Karpas-422 (cell line): ENCODE measurements at regions not wholly inside any gene's neighbourhood (a gene's known extent, or its start where the extent isn't known, plus 50 kb on each side); places are given as distances from the start of the nearest gene placed in this dataset.
A peak's percentile ranks its signal among the peaks of the same experiment; 100 is the strongest.

Source experiments
- DNase-seq: peaks from one replicate; pipeline ENCODE4 v3.0.0-alpha.2; 2015
- H2AFZ ChIP-seq: fragments of 200-600 bp; sonication (generic); 2 replicates; pipeline ENCODE4 v1.6.1; 2014; ENCODE audit warnings: antibody characterized with exemption, low read length, mixed read lengths
- H3K27ac ChIP-seq: fragments of 200-600 bp; sonication (generic); 2 replicates; pipeline ENCODE4 v1.5.1; 2014; ENCODE audit warnings: mild to moderate bottlenecking, low read length, moderate library complexity
- H3K27me3 ChIP-seq: fragments of 200-600 bp; sonication (generic); 2 replicates; pipeline ENCODE4 v1.6.1; 2014; ENCODE audit warnings: low read length, mixed read lengths
- H3K36me3 ChIP-seq: fragments of 200-600 bp; sonication (generic); 2 replicates; pipeline ENCODE4 v1.6.1; 2014; ENCODE audit warnings: low read length, mixed read lengths; ENCODE audit not compliant: insufficient read depth
- H3K4me1 ChIP-seq: fragments of 200-600 bp; sonication (generic); 2 replicates; pipeline ENCODE4 v1.6.1; 2014; ENCODE audit warnings: mild to moderate bottlenecking, low read length, mixed read lengths
- H3K4me2 ChIP-seq: fragments of 200-600 bp; sonication (generic); 2 replicates; pipeline ENCODE4 v1.6.1; 2014; ENCODE audit warnings: low read length, low read depth, mild to moderate bottlenecking; ENCODE audit not compliant: poor library complexity, severe bottlenecking
- H3K4me3 ChIP-seq: fragments of 200-600 bp; sonication (generic); 2 replicates; pipeline ENCODE4 v1.5.1; 2014; ENCODE audit warnings: mild to moderate bottlenecking, antibody characterized with exemption, low read length, mixed read lengths
- H3K79me2 ChIP-seq: fragments of 200-600 bp; sonication (generic); 2 replicates; pipeline ENCODE4 v1.6.1; 2014; ENCODE audit warnings: mild to moderate bottlenecking, low read length, mixed read lengths
- H3K9ac ChIP-seq: fragments of 200-600 bp; sonication (generic); 2 replicates; pipeline ENCODE4 v1.6.0; 2014; ENCODE audit warnings: low read length
- H3K9me2 ChIP-seq: fragments of 200-600 bp; sonication (generic), shearing (Covaris generic); replicated peaks from 2 replicates; pipeline ENCODE4 v1.6.0; 2014; ENCODE audit warnings: mild to moderate bottlenecking, low read length, moderate library complexity; ENCODE audit not compliant: insufficient read depth
- H3K9me3 ChIP-seq: fragments of 300-700, 200-600 bp; sonication (generic); 2 replicates; pipeline ENCODE4 v1.6.1; 2014; ENCODE audit warnings: low read length, mixed read lengths
- H4K20me1 ChIP-seq: fragments of 200-600 bp; sonication (generic); 2 replicates; pipeline ENCODE4 v1.6.1; 2014; ENCODE audit warnings: mild to moderate bottlenecking, antibody characterized with exemption, low read length, low read depth; ENCODE audit not compliant: insufficient read depth

- Histone ChIP-seq H4K20me1 (no peaks in the 10 kb centered on the region), H3K4me1 (peaks cover 9% of the 10 kb centered on the region), H3K36me3 (no peaks in the 10 kb centered on the region), H2AFZ (no peak overlapping the region), H3K79me2 (no peaks in the 10 kb centered on the region), H3K27ac (no peak overlapping the region), H3K9me2 (no peaks in the 10 kb centered on the region), H3K27me3 (no peaks in the 10 kb centered on the region), H3K9me3 (no peaks in the 10 kb centered on the region), H3K4me3 (no peak overlapping the region), H3K9ac (no peak overlapping the region), H3K4me2 (no peak overlapping the region)
- DNase-seq: no peak
Observed at GRCh38 chr13:39941236-39941635, 285.8 kb downstream of the COG6 start.

DNA sequence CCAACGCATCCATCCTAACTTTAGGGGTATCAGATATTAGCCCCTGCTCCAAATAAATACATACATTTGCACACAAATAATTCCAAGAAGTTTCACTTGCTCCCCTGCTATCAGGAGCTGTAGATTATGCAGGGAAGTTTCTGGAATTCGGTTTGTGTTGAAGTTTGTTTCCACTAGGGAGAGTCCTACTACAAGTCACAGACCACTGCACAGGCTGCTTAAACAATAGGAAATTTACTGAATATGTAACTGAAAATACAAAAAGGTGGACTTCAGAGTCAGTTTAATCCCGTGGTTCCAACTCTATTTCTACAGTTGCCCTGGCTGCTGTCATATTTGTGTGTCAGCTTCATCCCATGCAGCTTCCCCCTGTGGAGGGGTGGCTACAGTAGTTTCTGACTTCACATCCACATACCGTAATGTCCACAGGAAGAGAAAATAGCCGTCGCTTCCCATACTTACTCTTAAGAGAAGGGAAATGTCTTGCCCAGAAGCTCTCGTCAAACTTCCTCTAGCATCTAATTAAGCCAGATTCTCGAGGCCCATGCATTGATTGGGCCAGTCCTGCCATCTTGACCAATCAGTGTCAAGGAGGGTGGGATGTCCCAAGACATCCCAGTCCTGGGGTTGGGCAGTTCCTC, 286.6 kb downstream of the COG6 start:
- H3K4me2 ChIP-seq: peak overlapping the region; percentile 59
- H3K79me2 ChIP-seq: no peaks in the 10 kb centered on the region
- no peaks in the 10 kb centered on the region for H4K20me1 ChIP-seq
- no peaks in the 10 kb centered on the region for H3K27me3 ChIP-seq
- H3K27ac ChIP-seq: no peak overlapping the region
- H3K4me1 ChIP-seq: peaks cover 9% of the 10 kb centered on the region
- H3K36me3 ChIP-seq: no peaks in the 10 kb centered on the region
- no peaks in the 10 kb centered on the region for H3K9me2 ChIP-seq
- peak; percentile 46 for DNase-seq
- peak overlapping the region; percentile 19; the same call in 1 of the 2 replicates for H3K9ac ChIP-seq
- no peak overlapping the region for H3K4me3 ChIP-seq
- H3K9me3 ChIP-seq: no peaks in the 10 kb centered on the region
- peak overlapping the region; percentile 94; the same call in 1 of the 2 replicates for H2AFZ ChIP-seq

GRCh38 chr13:39942552-39943273, 287.3 kb downstream of the COG6 start:
- peak; percentile 92 for DNase-seq
- Histone ChIP-seq H3K9me3 (no peaks in the 10 kb centered on the region), H3K27ac (no peak overlapping the region), H2AFZ (peak overlapping the region; percentile 94), H3K9ac (peak overlapping the region; percentile 42; the same call in 1 of the 2 replicates), H4K20me1 (no peaks in the 10 kb centered on the region), H3K27me3 (no peaks in the 10 kb centered on the region), H3K36me3 (no peaks in the 10 kb centered on the region), H3K4me3 (no peak overlapping the region), H3K9me2 (no peaks in the 10 kb centered on the region), H3K79me2 (no peaks in the 10 kb centered on the region), H3K4me2 (peak overlapping the region; percentile 59), H3K4me1 (peaks cover 9% of the 10 kb centered on the region)

DNA sequence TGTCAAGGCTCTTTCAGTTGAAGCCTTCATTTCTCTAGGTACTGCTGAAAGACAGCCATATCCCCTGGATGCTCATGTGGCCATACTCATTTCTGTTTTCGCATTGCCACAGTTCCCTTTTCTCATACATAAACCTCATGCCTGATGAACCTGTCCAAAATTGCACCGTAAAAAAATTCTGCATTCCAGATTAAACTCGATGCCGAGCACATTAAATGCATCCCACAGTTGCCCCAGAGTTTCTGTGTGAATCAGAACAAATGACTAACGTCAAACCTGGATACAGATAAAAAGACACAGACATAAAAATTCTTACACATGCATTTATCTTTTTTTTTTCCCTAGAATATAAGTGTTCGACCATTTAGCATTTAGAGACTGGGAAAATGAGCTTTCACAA, 288.2 kb downstream of the COG6 start:
- Histone ChIP-seq H3K27me3 (no peaks in the 10 kb centered on the region), H4K20me1 (no peaks in the 10 kb centered on the region), H3K9me2 (no peaks in the 10 kb centered on the region), H2AFZ (no peak overlapping the region), H3K4me1 (peaks cover 9% of the 10 kb centered on the region), H3K4me3 (no peak overlapping the region), H3K4me2 (no peak overlapping the region), H3K9me3 (no peaks in the 10 kb centered on the region), H3K79me2 (no peaks in the 10 kb centered on the region), H3K36me3 (no peaks in the 10 kb centered on the region), H3K9ac (no peak overlapping the region), H3K27ac (no peak overlapping the region)
- DNase-seq: no peak

DNA sequence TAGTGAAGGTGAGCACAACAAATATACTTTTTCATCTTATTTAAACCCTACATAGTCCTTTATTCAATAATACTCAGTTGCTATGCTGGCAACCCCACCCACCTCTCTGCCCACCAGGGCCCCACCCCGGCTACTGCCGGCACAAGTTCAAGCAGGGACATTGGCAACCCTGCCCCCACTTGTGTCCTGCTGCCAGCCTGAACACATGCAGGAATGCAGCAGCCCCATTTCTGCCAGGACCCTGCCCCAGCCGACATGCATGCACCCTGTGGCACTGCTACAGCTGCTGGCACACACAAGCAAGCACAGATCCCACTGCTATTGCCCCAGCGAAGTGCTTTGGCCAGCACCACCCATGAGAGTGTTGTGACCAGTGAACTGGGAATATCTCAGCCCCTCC, 289.8 kb downstream of the COG6 start:
- no peak overlapping the region for H3K4me3 ChIP-seq
- H3K9me2 ChIP-seq: no peaks in the 10 kb centered on the region
- no peaks in the 10 kb centered on the region for H3K9me3 ChIP-seq
- no peaks in the 10 kb centered on the region for H4K20me1 ChIP-seq
- no peaks in the 10 kb centered on the region for H3K36me3 ChIP-seq
- peaks cover 9% of the 10 kb centered on the region for H3K4me1 ChIP-seq
- H3K27me3 ChIP-seq: no peaks in the 10 kb centered on the region
- no peak for DNase-seq
- no peak overlapping the region for H2AFZ ChIP-seq
- H3K9ac ChIP-seq: no peak overlapping the region
- no peak overlapping the region for H3K27ac ChIP-seq
- H3K79me2 ChIP-seq: no peaks in the 10 kb centered on the region
- no peak overlapping the region for H3K4me2 ChIP-seq

DNA sequence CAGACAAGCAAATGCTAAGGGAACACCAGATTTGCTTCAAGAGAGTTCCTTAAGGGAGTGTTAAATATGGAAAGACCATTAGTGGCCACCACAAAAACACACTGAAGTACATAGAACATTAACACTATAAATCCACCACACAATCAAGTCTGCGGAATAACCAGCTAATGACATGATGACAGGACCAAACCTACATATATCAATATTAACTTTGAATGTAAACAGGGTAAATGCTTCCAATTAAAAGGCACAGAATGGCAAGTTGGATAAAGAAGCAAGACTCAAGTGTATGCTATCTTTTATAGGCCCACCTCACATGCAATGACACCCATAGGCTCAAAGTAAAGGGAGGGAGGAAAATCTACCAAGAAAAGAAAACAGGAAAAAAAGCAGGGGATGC, 291.3 kb downstream of the COG6 start:
- peaks cover 9% of the 10 kb centered on the region for H3K4me1 ChIP-seq
- H3K27me3 ChIP-seq: no peaks in the 10 kb centered on the region
- no peaks in the 10 kb centered on the region for H3K9me3 ChIP-seq
- no peaks in the 10 kb centered on the region for H3K36me3 ChIP-seq
- no peak overlapping the region for H3K4me2 ChIP-seq
- no peaks in the 10 kb centered on the region for H3K79me2 ChIP-seq
- no peak overlapping the region for H3K4me3 ChIP-seq
- no peaks in the 10 kb centered on the region for H4K20me1 ChIP-seq
- H3K27ac ChIP-seq: no peak overlapping the region
- H3K9ac ChIP-seq: no peak overlapping the region
- H3K9me2 ChIP-seq: no peaks in the 10 kb centered on the region
- no peak overlapping the region for H2AFZ ChIP-seq
- DNase-seq: no peak

DNA sequence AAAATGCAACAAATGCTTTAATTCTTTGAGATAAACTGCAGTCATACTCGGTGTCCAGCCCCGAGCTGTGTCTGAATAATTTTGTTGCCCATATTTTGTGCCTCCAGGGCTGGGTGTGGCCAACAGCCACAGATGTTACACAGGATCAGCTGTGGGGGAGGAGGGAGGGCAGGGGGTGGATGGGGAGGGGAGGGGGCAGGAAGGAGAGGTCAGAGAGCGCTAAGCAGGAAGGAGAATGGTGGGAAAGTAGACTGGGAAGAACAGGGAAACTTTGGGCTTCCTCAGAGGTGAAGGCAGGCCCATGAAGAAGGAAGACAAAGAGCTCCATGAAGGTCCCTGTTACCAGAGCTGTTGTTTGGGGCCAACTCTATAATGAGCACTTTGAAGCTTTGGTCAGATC, 295.8 kb downstream of the COG6 start:
- no peak overlapping the region for H3K4me3 ChIP-seq
- no peaks in the 10 kb centered on the region for H3K36me3 ChIP-seq
- no peaks in the 10 kb centered on the region for H3K9me2 ChIP-seq
- H3K9ac ChIP-seq: no peak overlapping the region
- no peak overlapping the region for H2AFZ ChIP-seq
- no peak for DNase-seq
- H3K4me2 ChIP-seq: no peak overlapping the region
- no peaks in the 10 kb centered on the region for H4K20me1 ChIP-seq
- no peaks in the 10 kb centered on the region for H3K79me2 ChIP-seq
- no peaks in the 10 kb centered on the region for H3K4me1 ChIP-seq
- H3K27me3 ChIP-seq: no peaks in the 10 kb centered on the region
- H3K27ac ChIP-seq: no peak overlapping the region
- no peaks in the 10 kb centered on the region for H3K9me3 ChIP-seq

DNA sequence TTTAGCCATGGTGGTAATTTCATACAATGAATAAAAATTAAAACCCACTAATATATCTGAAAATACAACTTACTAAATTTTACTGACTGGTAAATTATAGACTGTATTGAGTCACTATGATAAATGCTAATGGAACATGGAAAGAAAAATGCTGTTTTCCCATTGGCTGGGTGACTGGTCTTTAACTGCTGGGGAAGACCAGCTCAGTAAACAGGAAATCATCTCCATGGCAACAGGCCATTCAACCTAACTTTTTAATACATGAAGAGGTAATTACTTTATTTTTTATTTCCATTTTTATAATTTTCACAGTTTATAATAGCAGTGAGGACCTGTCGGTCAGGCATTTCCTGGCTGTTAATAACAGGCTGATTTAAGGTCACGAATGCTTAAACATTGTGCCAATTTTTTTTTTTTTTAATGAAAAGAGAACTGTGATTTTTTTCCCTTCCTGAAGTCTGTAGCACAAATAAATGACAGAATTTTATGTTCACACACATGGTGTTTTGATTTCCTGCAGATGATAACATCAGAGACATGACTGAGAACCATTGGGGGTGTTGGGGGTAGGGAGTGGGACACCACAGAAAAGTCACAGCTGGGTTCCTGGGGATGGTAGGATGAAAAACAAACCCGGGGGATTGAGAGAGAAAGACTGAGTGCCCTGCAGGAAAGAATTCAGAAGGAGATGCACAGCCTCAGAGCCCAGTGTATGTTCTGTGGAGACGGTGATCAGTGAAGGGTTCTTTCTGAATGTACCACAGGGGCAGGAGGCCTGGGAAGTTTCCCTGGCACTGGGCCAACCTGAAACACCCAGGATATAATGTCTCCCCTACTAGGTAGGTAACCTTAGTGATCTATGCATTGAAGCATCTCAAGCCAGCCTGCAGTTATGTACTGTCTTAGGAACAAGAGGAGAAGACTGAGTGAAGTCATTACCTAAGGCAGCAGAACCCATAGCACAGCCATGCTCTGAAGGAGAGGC, 297.1 kb downstream of the COG6 start:
- H3K9me3 ChIP-seq: no peaks in the 10 kb centered on the region
- H3K9ac ChIP-seq: no peak overlapping the region
- no peaks in the 10 kb centered on the region for H4K20me1 ChIP-seq
- H3K79me2 ChIP-seq: no peaks in the 10 kb centered on the region
- H3K36me3 ChIP-seq: no peaks in the 10 kb centered on the region
- no peak overlapping the region for H2AFZ ChIP-seq
- no peaks in the 10 kb centered on the region for H3K27me3 ChIP-seq
- H3K4me1 ChIP-seq: no peaks in the 10 kb centered on the region
- H3K9me2 ChIP-seq: no peaks in the 10 kb centered on the region
- no peak overlapping the region for H3K27ac ChIP-seq
- no peak overlapping the region for H3K4me3 ChIP-seq
- DNase-seq: no peak
- H3K4me2 ChIP-seq: no peak overlapping the region
